ENCODE measurements at regions not wholly inside any gene's neighbourhood (a gene's known extent, or its start where the extent isn't known, plus 50 kb on each side); places are given as distances from the start of the nearest gene placed in this dataset.

DNA sequence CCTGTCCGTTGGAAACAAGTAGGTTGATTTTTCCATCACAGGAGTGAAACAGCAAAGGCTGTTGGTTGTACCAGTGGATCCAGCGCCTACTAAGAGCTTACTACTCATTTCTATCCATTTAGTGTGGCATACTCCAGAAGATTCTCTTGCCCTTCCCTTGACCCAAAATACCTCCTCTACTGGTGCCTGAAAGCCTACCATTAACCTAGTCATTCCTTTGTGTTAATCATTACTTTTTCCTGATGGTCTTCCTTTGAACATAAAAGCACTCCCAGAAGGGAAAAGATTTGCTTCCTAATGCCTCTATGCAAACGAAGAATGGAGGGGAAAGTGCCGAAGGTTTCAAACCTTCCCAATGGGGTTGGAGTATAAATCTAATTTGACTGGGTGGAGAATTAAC, 123.3 kb downstream of the QRSL1 start:
- Histone ChIP-seq H3K27me3 (no peaks in the 10 kb centered on the region), H3K4me1 (no peaks in the 10 kb centered on the region), H3K9me3 (no peaks in the 10 kb centered on the region), H3K27ac (no peak overlapping the region), H3K36me3 (no peaks in the 10 kb centered on the region), H3K4me3 (no peak overlapping the region)
- DNase-seq (ENCODE audit: low spot score in 2 of 2): no peak
- WGBS: 76% methylated on average over 4 of the region's 4 CpGs
- TF ChIP-seq EP300 (IDR thresholded peaks at IDR 0.05) (no peak), POLR2A (IDR thresholded peaks at IDR 0.05) (no peak), POLR2AphosphoS5 (IDR thresholded peaks at IDR 0.05) (no peak)
- TF ChIP-seq, protein P1, sequence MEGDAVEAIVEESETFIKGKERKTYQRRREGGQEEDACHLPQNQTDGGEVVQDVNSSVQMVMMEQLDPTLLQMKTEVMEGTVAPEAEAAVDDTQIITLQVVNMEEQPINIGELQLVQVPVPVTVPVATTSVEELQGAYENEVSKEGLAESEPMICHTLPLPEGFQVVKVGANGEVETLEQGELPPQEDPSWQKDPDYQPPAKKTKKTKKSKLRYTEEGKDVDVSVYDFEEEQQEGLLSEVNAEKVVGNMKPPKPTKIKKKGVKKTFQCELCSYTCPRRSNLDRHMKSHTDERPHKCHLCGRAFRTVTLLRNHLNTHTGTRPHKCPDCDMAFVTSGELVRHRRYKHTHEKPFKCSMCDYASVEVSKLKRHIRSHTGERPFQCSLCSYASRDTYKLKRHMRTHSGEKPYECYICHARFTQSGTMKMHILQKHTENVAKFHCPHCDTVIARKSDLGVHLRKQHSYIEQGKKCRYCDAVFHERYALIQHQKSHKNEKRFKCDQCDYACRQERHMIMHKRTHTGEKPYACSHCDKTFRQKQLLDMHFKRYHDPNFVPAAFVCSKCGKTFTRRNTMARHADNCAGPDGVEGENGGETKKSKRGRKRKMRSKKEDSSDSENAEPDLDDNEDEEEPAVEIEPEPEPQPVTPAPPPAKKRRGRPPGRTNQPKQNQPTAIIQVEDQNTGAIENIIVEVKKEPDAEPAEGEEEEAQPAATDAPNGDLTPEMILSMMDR (IDR thresholded peaks at IDR 0.05): no peak

DNA sequence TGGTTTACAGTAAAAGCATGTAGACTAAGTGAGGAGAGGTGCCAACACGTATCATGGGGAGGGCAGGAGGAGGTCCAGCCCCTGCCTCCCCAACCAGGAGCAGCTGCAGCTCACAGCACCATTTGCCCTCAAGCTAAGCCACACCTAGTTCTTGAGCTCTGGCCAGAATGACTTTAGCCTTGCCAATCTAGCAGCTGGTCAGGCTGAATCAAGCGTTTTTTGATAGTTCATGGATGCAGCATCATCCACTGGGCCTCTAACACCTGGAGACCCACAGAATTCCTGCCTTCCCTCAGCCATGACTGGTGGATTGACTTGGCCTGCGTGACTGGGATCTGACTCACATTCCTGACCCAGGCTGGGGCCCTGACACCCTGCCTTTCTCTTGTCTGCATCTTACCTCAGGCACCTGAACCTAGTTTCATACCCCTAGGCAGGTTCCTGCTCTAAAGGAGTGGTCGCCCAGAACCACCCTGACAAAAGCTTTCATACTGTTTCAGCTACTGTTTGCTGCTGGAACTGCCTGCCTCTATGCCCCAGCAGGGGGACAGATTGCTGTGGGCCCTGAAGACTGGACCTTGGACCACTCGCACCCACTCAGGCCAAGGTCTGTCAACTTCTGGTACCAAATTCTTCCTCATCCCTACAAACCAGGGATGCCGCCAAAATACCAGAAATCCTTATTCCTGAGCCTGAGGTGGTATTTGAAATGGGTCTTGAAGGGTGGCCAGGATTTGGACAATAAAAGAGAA, 122.3 kb downstream of the QRSL1 start:
- DNase-seq (ENCODE audit: low spot score in 2 of 2): no peak
- H3K36me3 ChIP-seq: no peaks in the 10 kb centered on the region
- H3K27me3 ChIP-seq: no peaks in the 10 kb centered on the region
- no peaks in the 10 kb centered on the region for H3K4me1 ChIP-seq
- H3K4me3 ChIP-seq: no peak overlapping the region
- WGBS: 72% methylated on average over 6 of the region's 6 CpGs
- H3K9me3 ChIP-seq: no peaks in the 10 kb centered on the region
- no peak overlapping the region for H3K27ac ChIP-seq
- TF ChIP-seq EP300 (IDR thresholded peaks at IDR 0.05): no peak
- TF ChIP-seq POLR2AphosphoS5 (IDR thresholded peaks at IDR 0.05): no peak
- TF ChIP-seq POLR2A (IDR thresholded peaks at IDR 0.05): no peak
- TF ChIP-seq, protein P1 (IDR thresholded peaks at IDR 0.05): no peak

DNA sequence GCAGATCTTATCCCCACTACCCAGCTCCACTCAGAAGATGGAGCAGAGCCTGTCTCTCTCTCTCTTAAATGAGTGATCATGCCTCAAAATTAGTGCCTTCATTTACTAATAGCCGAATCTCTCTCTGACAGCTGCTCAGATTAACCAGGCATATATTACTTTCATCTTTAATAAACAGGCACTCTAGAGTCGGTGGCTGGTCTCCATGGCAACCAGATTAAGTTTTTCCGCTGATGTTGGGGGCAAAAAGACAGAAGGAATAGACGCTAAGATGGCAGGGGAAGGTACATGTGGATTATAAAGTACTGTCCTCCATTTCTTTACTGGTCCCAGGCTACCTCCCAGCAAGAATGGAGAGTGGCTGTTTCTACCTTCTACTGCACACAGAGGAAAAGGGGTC, 121.6 kb downstream of the QRSL1 start:
- H3K4me1 ChIP-seq: no peaks in the 10 kb centered on the region

DNA sequence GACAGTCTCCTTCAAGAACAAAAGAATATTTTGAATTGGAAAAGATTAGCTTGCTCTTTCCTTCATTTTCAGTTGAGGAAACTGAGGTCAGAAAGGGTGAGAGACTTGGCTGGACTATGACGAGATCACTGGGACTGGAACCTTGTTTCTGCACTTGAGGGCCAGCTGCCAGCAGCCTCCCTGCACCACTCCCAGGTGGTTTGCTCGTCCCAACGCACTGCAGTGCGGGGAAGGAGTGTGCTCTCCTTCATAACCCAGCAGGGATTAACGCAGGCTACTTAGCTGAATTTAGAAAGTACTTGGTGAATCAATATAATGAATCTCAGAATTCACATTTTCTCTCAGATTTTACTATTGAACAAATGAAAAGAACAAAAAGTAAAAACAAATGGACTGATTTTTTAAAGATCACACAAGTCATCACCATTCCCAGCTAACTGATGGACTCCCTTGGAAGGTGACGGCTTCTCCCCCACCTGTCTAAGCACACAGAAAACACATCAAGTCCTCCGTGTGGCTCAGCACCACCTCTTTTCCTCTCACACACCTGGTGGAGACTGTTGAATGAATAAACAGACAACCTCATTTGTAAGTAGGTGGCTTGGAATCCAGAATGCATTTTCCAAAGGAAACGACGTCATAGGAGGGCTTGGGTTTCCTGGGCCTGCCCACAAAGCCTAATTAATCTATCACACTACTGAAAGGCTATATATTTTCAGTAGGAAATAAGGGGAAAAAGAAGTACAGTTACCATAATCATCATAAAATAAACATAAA, 121.0 kb downstream of the QRSL1 start:
- Histone ChIP-seq H3K4me3 (no peak overlapping the region), H3K9me3 (no peaks in the 10 kb centered on the region), H3K27me3 (no peaks in the 10 kb centered on the region), H3K36me3 (no peaks in the 10 kb centered on the region), H3K27ac (no peak overlapping the region), H3K4me1 (no peaks in the 10 kb centered on the region)
- WGBS: 34% methylated on average over 9 of the region's 9 CpGs
- no peak for DNase-seq (ENCODE audit: low spot score in 2 of 2)
- TF ChIP-seq POLR2A (IDR thresholded peaks at IDR 0.05): no peak
- TF ChIP-seq EP300 (IDR thresholded peaks at IDR 0.05): no peak
- TF ChIP-seq POLR2AphosphoS5 (IDR thresholded peaks at IDR 0.05): no peak
- TF ChIP-seq, protein P1 (IDR thresholded peaks at IDR 0.05): no peak

More for the DNA sequence above, 121.6 kb downstream of the QRSL1 start:
- TF ChIP-seq, protein P1 (IDR thresholded peaks at IDR 0.05): no peak
- TF ChIP-seq POLR2AphosphoS5 (IDR thresholded peaks at IDR 0.05): no peak
- TF ChIP-seq POLR2A (IDR thresholded peaks at IDR 0.05): no peak
- TF ChIP-seq EP300 (IDR thresholded peaks at IDR 0.05): no peak
- H3K36me3 ChIP-seq: no peaks in the 10 kb centered on the region
- no peak overlapping the region for H3K27ac ChIP-seq
- H3K4me3 ChIP-seq: no peak overlapping the region
- 78% methylated on average over 4 of the region's 4 CpGs for WGBS
- no peaks in the 10 kb centered on the region for H3K9me3 ChIP-seq
- no peaks in the 10 kb centered on the region for H3K27me3 ChIP-seq
- DNase-seq (ENCODE audit: low spot score in 2 of 2): no peak

DNA sequence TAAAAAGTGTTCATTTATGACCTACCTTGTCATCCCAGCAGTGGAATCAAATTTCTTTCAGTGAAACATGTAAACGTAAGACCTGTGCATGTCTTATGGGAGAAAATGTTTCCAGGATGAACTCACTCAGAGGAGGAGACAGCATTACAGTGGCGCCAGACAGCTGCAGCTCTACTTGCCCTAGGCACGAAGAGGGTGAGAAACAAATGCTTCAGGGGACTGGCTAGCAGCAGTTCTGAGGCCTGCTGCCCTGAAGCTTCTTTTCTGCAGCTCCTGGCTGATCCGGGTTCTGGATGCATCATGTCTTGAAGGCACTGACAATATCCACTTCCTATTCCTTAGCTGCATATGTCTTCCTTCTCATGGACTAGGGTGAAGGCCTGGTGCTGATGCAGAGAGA, 120.2 kb downstream of the QRSL1 start:
- H3K27ac ChIP-seq: no peak overlapping the region
- H3K4me3 ChIP-seq: no peak overlapping the region
- H3K4me1 ChIP-seq: no peaks in the 10 kb centered on the region
- DNase-seq (ENCODE audit: low spot score in 2 of 2): no peak
- H3K36me3 ChIP-seq: no peaks in the 10 kb centered on the region
- no peak for TF ChIP-seq EP300 (IDR thresholded peaks at IDR 0.05)
- no peak for TF ChIP-seq POLR2A (IDR thresholded peaks at IDR 0.05)
- TF ChIP-seq POLR2AphosphoS5 (IDR thresholded peaks at IDR 0.05): no peak
- TF ChIP-seq, protein P1 (IDR thresholded peaks at IDR 0.05): no peak
- H3K27me3 ChIP-seq: no peaks in the 10 kb centered on the region
- WGBS: 51% methylated on average over 4 of the region's 4 CpGs
- no peaks in the 10 kb centered on the region for H3K9me3 ChIP-seq
